ENCODE measurements at regions not wholly inside any gene's neighbourhood (a gene's known extent, or its start where the extent isn't known, plus 50 kb on each side); places are given as distances from the start of the nearest gene placed in this dataset.

DNA sequence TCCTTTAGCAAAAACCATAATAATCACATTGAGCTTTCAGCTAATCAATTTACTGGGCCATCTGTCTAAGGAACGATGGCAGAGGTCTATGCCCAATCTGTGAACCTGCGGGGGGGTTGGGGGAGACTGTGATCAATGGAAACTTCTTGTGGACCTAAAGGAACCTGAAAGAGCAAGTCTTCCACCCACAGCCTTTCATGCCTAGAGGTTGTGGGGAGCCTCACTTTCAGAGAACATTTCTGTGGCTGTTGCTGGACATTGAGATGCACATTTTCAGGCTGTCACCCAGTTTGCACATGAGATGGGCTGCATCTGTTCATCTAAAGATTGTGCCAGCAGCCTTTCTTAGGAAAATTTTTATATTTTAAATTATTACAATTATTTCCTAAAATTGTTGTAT lies 310.0 kb upstream of the SPTLC3 start:
- Histone ChIP-seq H4K5ac (ENCODE audit: insufficient read length, low read depth, low read length) (no peak overlapping the region), H3K4me1 (replicated peaks in 1 of 4; ENCODE audit: control insufficient read depth in 3 of 4, insufficient read depth in 4 of 4, low read length in 3 of 4) (peaks cover 0 to 3% (median under 1%) of the 10 kb centered on the region in 4 experiments; a peak in 2 of 7 replicates), H2BK120ac (replicated peaks; ENCODE audit: low read depth, low read length) (no peak overlapping the region), H3K9ac (replicated peaks in 1 of 4; ENCODE audit: extremely low read depth in 1 of 4, low read depth in 3 of 4, low read length in 3 of 4) (no peak overlapping the region), H2BK15ac (ENCODE audit: low read length) (no peak overlapping the region), H3K23me2 (ENCODE audit: low read depth, low read length) (no peaks in the 10 kb centered on the region), H3K4me2 (ENCODE audit: insufficient read depth in 1 of 2, low read depth in 2 of 2, low read length in 2 of 2) (no peak overlapping the region), H3K27me3 (replicated peaks in 1 of 4; ENCODE audit: control insufficient read depth in 3 of 4, extremely low read depth in 1 of 4, insufficient read depth in 3 of 4, low read length in 3 of 4) (no peaks in the 10 kb centered on the region), H4K91ac (replicated peaks; ENCODE audit: insufficient read length, low read length) (no peak overlapping the region), H2AFZ (ENCODE audit: low read length) (no peak overlapping the region), H3K36me3 (ENCODE audit: control insufficient read depth in 2 of 4, insufficient read depth in 4 of 4, low read length in 3 of 4) (no peaks in the 10 kb centered on the region; a peak in 1 of 8 replicates), H2AK5ac (ENCODE audit: low read depth, low read length) (no peak overlapping the region), H3K4me3 (ENCODE audit: extremely low read depth in 1 of 4, insufficient read depth in 2 of 4, low read depth in 3 of 4, low read length in 4 of 4) (no peak overlapping the region), H4K20me1 (replicated peaks in 1 of 2; ENCODE audit: control insufficient read depth in 1 of 2, insufficient read depth in 2 of 2, low read length in 2 of 2) (no peaks in the 10 kb centered on the region), H3K9me3 (ENCODE audit: insufficient read depth in 2 of 2, low read depth in 1 of 2, low read length in 1 of 2) (no peaks in the 10 kb centered on the region; a peak in 1 of 4 replicates), H2BK12ac (ENCODE audit: low read depth, low read length) (no peak overlapping the region; the same call in 1 of the 2 replicates), H3K79me2 (ENCODE audit: control insufficient read depth in 1 of 2, insufficient read depth in 2 of 2, low read length in 2 of 2) (no peaks in the 10 kb centered on the region), H3K14ac (ENCODE audit: insufficient read length) (no peak overlapping the region), H4K8ac (ENCODE audit: extremely low read depth, insufficient read depth, low read length) (no peak overlapping the region), H3K27ac (ENCODE audit: low read depth, low read length) (no peak overlapping the region), H2BK5ac (ENCODE audit: low read depth, low read length) (no peak overlapping the region), H3K56ac (replicated peaks; ENCODE audit: insufficient read length, low read depth, low read length) (no peak overlapping the region), H3K18ac (ENCODE audit: extremely low read depth, low read length) (no peak overlapping the region; the same call in 1 of the 2 replicates), H2BK20ac (ENCODE audit: low read length) (no peak overlapping the region), H3K23ac (ENCODE audit: insufficient read length) (no peak overlapping the region), H3K79me1 (ENCODE audit: low read depth, low read length) (no peaks in the 10 kb centered on the region), H3K4ac (replicated peaks; ENCODE audit: insufficient read length, low read depth, low read length) (no peak overlapping the region)
- DNase-seq (ENCODE audit: low read depth in 1 of 2, low spot score in 2 of 2): no peak
- no peak for FAIRE-seq
- POLR2A ChIA-PET (ENCODE audit: partially characterized antibody): no interaction called here
- 97% methylated on average over 2 of the region's 2 CpGs; no CpG with 5 or more reads in 1 of the 2 experiments for WGBS, 2 experiments (ENCODE audit: extremely low coverage in 1 of 2, insufficient coverage in 1 of 2, insufficient read length in 1 of 2, insufficient replicate concordance in 2 of 2, low coverage in 1 of 2, low lambda C conversion rate in 2 of 2, missing lambda C conversion rate in 1 of 2)
- CTCF ChIA-PET (ENCODE audit: partially characterized antibody): no interaction called here
- TF ChIP-seq SUZ12 (IDR thresholded peaks at IDR 0.05; ENCODE audit: low read length) (no peak), SIX5 (IDR thresholded peaks at IDR 0.05; ENCODE audit: low read depth, low read length) (no peak), GTF2F1 (IDR thresholded peaks at IDR 0.05; ENCODE audit: borderline replicate concordance, low read depth, low read length) (no peak), EZH2 (IDR thresholded peaks at IDR 0.05; ENCODE audit: low read depth, low read length, severe bottlenecking) (no peak), RNF2 (IDR thresholded peaks at IDR 0.05; ENCODE audit: borderline replicate concordance, low read depth, low read length, missing control alignments, poor library complexity, severe bottlenecking) (no peak), CHD2 (IDR thresholded peaks at IDR 0.05; ENCODE audit: low read length) (no peak), CREB1 (IDR thresholded peaks at IDR 0.05) (no peak), NRF1 (IDR thresholded peaks at IDR 0.05; ENCODE audit: low read depth, low read length) (no peak), TBP (IDR thresholded peaks at IDR 0.05; ENCODE audit: low read depth, low read length) (no peak), CHD1 (IDR thresholded peaks at IDR 0.05; ENCODE audit: low read depth, low read length) (no peak), BACH1 (IDR thresholded peaks at IDR 0.05; ENCODE audit: low read length) (no peak), JUND (IDR thresholded peaks at IDR 0.05; ENCODE audit: low read length) (no peak), SIN3A (conservative IDR thresholded peaks at IDR 0.05 in 1 of 2, IDR thresholded peaks at IDR 0.05 in 1 of 2; ENCODE audit: low read depth in 1 of 2, low read length in 2 of 2) (no peak)
- TF ChIP-seq, protein P1, sequence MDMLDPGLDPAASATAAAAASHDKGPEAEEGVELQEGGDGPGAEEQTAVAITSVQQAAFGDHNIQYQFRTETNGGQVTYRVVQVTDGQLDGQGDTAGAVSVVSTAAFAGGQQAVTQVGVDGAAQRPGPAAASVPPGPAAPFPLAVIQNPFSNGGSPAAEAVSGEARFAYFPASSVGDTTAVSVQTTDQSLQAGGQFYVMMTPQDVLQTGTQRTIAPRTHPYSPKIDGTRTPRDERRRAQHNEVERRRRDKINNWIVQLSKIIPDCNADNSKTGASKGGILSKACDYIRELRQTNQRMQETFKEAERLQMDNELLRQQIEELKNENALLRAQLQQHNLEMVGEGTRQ (IDR thresholded peaks at IDR 0.05; ENCODE audit: low read length): no peak

Data from H1 (cell line).